ENCODE measurements at regions not wholly inside any gene's neighbourhood (a gene's known extent, or its start where the extent isn't known, plus 50 kb on each side); places are given as distances from the start of the nearest gene placed in this dataset.

DNA sequence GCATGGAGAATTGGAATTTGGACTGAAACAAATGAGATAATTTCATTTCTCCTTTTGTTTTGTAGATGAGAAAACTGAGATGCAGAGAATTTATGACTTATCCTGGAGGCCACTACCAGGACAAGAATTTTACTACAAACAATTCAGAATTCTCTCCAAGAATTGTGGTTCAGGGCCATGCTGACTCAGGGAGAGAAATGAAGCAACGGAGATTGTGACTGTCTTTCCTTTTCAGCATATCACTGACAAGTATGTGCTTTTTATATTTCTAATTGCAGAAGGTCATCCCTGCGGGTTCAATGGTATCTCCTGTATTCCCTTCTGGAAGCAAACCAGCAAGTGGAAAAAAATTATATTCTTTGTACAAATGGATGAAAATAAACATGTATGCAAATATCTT lies 170.8 kb upstream of the MITF start:
- DNase-seq (ENCODE audit: low read depth) = peak; percentile 66

DNA sequence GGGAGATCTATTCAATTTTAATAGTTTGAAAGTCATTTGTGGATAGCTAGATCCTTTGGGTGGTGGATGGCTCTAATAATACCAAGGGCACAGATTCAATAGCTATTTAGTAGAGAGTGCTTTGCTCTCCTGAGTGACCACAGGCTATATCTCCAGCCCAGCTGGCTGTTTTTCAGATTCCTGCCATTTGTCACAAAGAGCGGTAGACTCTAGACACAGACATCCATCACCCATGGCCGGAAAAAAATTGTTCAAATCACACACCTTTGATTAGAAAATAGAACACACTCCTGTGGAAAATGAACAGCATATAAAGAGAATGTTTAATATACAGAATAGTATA lies 171.6 kb upstream of the MITF start:
- no peak for DNase-seq (ENCODE audit: low read depth)

DNA sequence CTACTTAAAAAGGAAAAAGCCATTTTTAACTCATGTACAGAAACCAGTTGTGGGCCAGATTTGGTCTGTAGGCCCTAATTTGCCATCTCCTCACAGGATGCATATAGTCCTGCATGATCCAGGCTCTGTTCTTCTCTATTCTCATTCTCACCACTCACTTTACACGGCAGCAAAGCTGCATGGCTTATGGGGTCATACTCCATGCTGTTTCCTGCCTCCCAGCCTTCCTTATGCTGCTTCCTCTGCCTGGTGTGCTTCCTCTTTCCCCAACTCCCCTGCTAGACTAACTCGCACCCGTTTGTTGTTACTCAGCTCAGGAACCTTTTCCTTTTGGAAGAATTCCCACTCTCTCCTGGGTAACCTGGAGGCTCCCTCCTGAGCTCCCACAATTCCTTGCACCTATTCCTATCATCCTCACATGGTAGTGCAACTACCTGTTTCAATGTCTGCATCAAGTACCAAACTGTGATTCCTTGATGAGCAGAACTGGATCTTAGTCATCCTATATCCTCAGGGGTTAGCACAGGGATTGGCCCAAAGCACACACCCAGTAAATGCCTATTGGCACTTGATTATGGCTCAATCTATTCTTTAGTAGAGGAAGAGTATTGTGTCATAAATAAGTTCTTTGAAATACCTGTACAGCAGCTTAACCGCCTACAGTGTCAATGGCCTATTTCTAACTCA lies 172.1 kb upstream of the MITF start:
- DNase-seq (ENCODE audit: low read depth) = no peak

DNA sequence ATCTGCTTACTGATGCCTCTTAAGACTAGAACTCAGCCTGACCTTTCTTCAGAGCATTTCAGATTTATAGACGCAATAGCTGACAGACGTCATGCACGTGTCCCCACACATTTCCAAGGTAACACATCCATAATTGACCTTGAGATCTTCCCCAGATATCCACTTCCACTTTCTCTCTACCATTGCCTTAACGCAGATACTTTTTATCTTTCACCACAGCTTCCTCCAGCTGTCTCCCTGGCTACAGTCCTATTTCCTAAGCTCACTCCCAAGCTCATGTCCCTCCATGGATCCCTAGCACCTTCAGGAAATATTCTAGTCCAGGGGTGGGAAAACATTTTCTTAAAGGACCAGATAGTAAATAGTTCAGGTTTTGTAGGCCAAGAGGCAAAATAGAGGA lies 173.0 kb upstream of the MITF start:
- no peak for DNase-seq (ENCODE audit: low read depth)

DNA sequence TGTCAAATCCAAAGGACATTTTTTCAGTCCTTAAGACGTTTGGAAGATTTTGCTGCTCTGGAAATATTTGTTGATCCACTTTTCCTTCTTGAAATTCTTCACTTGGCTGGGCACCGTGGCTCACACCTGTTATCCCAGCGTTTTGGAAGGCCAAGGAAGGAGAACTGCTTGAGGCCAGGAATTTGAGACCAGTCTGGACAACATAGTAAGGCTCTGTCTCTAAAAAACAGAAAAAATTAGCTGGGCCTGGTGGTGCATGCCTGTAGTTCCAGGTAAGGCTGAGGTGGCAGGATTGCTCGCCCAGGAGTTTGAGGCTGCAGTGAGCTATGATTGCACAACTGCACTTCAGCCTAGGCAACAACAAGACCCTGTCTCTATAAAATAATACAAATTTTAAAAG lies 173.9 kb upstream of the MITF start:
- no peak for DNase-seq (ENCODE audit: low read depth)

DNA sequence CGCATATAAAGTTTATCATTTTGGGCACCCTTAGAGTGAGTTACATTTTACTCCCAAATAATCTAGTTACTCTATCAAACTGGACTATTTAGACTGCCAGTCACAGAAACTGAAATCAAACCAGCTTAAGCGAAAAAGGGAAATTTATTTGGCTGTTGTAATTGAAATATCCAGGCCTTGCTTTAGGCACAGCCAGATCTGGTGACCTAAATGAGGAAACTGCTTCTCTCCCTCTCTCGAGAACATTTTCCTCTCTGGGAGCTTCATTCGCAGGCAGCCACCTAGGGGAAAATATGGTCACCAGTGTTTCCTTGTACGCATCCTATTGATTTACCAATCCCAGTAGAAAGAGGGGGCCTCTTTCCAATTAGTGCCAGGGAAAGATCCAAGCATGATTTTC lies 175.3 kb upstream of the MITF start:
- DNase-seq (ENCODE audit: low read depth) = no peak

DNA sequence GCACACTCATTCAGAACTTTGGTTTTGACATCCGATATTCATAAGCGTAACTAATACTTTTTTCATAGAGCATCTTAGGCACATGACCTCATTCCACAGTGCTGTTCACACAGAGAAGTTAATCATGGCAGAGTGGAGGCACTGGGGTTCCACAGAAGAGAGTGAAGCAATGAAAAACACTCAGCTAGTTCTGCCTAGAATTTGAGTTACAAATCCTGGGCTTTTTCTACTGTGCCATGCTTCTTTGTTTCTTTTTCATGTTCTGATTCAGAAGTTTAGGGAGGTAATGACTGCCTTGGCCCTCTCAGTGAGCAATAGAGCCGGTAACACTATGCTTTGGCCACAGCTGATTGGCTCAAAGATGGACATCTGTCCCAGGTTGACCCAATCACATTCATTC lies 176.1 kb upstream of the MITF start:
- no peak for DNase-seq (ENCODE audit: low read depth)

DNA sequence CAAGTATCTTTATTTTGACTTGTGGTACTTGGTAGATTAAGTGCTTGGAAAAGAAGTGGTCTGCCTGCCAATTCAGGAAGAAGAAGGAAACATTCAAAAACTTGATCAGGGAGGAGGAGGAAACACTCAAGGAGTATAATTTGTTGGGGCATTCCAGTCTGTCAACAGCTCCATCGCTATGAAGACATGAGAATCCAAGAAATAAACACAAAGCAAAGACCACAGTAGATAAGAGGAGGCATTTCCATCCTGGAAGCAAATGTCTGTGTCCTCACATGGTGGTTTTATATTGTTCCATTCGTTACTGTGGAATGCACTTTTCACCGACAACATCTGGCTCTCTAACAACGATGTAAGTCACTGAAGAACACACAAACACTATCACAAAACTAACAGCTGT lies 176.1 kb upstream of the FRMD4B start:
- no peak for DNase-seq (ENCODE audit: low read depth)

DNA sequence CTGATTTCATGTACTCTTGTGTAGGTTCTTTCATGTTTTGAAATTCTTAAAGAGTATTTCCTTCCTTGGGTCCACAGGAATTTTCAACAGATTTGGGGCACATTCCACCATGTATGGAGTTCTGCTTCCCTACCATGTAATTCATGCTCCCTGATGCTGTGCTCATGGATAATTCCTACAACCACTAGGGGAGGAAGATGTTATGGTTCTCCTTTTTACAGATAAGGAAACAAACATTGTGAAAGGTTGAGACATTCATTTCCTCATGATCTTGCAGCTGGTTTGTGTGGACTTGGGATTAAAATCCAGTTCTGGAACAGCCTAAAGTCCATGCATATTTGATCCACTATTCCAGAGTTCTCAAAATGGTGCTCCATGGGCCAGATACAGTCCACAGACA lies 174.9 kb upstream of the FRMD4B start:
- DNase-seq (ENCODE audit: low read depth) = no peak

DNA sequence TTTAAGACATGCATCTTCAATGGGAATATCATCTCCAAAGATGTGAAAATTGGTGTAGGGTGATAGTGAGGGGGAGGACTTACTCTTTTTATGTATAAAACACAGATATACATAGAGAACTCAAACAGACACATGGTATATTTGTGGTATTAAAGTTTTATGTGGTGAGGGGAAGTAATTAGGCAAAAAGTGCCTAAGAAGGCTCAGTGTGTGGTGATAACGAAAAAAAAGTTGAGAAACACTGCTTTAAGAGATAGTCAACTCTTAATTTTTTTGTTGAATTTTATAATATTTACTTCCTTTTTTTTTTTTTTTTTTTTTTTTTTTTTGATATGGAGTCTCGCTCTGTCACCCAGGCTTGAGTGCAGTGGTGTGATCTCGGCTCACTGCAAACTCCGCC lies 174.2 kb upstream of the FRMD4B start:
- no peak for DNase-seq (ENCODE audit: low read depth)

DNA sequence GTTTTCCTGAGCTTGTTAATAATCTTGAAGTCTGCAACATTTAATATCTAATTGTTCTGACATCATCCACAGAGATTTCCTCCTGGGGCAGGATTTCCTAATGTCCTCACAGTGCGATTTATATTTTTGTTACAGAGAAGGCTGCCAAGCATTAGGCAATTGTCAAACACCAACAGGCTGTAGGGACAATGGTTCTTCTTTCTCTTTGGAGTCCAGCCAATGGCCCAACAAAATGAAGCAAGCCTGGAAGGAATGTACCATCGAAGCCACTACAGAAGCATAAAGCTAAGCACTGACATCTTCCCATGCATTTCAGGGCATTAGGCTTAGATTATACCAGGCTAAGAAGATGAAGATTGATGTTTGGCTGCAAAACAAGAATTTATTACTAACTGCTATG lies 173.0 kb upstream of the FRMD4B start:
- peak; percentile 32 for DNase-seq (ENCODE audit: low read depth)

DNA sequence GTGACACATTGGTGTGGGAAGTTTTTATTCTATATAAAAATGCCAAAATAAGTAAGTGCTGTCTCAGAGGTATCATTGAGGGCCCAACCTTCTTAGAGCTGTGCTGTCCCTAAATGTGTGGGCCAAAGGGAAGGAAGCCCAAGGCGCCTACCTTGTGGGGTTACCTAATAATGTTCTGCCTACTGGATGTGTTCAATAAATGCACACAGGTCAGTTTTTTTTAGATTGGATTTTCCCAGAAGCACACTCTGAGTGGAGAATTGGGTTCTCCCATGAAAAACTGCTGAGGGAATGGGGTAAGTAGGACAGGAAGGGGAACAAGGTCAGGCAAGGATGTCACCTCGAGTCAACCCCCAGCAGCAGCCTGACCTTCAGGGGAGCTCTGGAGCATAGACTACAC lies 168.7 kb upstream of the FRMD4B start:
- DNase-seq (ENCODE audit: low read depth) = no peak

DNA sequence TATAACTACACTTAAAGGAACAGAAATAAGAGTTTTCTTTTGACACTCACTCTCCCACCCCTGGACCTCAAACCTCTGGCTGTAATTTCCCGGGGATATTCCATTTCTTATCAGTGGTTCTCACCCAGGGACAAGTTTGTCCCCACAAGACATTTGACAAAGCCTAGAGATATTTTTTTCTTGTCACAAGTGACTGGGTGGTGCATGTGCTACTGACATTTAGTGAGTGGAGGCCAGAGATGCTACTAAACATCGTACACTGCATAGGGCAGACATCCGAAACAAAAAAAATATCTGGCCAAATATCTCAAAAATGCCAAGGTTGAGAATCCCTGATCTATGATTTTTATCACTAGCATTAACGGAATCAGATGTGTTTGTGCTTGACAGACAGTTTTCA lies 168.0 kb upstream of the FRMD4B start:
- no peak for DNase-seq (ENCODE audit: low read depth)

DNA sequence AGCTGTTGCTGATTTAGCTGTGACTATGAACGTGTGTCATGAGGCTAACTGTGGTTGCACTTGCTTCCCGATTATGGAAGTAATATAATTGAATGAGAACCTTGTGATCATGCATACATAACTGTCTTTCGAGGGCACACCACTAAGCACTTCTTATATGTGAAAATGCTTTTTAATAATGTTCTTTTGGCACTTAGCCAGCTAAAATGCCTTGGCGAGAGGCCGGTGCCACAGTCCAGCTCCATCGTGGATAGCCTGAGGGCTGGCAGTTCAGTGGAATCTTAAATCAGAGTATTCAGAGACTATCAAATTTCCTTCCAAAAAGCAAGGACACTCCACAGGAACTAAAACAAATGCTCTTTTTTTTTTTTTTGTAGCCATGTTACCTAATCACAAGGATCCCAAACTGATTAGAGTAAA lies 161.6 kb upstream of the FRMD4B start:
- DNase-seq (ENCODE audit: low read depth) = no peak

DNA sequence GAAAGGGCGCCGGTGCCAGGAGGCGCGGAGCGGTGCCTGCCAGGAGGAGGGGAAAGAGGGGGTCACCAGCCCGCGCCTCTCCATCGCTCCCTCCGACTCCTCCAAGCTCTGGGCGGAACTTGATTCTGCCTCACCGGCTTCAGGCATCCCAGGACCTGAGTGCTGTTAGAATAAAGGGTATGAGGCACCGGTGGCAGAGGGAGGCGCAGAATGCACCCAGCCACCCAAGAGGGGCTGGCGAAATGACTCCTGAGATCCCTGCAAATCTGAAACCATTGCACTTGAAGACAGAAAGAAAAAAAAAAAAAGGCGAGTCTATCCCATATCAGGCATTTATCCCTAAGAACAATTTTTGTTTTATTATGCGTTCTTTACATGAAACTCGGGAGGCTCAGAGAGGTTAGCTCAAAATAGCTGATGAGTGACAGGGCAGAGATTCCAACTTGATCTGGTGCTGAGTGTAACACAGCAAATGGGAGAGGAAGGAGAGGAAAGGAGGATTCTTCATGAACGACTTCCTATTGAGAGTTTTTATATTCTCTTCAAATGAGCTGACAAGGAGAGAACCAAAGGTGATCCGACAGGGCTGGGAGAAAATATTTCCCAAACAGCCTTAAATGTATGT lies 157.0 kb upstream of the FRMD4B start:
- no peak for DNase-seq (ENCODE audit: low read depth)

DNA sequence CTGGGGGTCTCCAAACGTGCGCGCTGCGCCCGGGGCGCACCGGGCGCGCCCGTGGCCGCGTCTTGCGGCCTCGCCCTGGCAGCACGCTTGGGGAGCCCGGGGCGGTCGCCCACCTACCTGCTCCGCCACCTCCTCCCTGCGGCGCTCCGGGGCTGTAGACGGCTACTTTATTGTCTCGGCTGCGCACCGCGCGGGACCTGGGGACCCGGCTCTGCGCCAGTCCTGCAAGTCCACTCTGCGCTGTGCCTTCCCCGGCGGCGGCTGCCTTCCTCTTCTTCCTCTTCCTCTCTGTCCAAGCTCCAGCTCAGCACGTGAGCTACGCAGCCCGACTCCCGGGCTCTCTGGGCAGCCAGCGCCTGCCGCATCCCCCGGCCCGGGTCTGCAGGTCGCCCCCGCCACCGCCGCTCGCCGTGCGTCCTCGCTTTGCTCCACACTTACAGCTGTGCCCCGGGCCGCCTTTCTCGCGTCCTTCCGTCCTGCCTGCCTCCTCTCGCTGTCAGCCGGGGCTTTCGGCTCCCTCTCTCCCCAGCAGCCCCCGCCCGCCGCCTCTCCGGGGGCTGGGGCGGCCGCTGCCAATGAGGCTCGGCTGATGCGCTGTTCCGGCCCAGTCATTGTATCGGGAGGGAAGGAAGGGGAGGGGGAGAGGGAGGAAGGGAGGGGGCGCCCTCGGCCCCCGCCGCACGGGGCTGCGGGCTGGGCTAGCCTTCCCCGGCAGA lies 156.4 kb upstream of the FRMD4B start:
- no peak for DNase-seq (ENCODE audit: low read depth)

DNA sequence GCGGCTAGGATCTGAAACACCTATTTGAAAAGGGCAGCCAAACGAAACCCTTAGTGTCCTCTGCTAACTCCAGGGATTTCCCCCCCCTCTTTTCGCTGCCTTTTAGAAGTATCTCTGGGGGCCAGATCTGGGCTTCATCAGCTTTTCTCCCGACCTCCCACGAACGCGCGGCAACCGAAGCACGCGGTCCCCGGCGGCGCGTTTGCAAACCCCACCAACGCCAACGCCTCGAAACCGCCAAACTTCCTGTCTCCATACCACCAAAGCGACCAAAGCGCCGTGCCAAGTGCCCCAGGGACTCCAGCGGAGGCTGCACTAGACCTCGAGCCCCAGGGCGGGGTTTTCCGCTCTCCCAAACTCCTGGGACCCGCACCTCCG lies 155.8 kb upstream of the FRMD4B start:
- DNase-seq (ENCODE audit: low read depth) = no peak

DNA sequence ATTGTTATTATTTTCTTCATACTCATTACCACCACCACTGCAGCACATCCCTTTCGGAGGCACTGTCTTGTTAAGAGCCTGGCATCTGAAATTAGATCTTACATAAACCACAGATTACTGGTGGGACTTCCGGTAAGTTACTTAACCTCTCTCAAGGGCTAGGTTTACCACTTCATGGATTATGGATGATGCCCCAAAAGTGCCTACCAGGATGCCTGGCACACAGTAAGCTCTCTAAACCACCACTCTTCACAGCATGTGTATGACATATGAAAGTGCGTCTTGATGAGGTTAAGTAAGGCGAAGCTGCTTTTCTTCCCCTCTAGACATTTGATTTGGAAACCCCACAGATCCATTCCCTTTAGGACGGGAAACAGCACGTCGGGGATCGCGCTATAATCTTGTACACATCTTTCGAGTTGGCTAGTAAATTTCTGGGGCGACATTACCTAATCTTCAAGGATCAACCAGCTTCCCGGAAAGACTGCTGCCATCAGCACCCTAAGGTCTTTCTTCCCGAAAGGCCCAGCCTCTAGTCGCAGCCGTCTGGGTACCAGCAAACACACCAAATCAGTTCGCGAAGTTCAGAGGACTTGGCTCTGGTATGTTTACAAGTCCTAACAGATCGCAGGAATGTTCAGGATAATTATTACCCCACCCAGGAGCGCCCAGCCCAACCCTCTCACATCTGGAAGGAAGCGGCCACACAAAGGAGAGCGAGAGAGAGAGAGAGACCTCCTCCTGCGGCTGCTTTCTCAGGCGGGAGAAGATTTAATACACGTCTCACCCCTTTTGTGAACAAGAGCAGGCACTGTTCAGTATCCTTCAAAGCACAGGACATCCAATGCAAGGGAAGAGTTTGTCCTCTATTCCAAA lies 155.1 kb upstream of the FRMD4B start:
- DNase-seq (ENCODE audit: low read depth) = no peak

DNA sequence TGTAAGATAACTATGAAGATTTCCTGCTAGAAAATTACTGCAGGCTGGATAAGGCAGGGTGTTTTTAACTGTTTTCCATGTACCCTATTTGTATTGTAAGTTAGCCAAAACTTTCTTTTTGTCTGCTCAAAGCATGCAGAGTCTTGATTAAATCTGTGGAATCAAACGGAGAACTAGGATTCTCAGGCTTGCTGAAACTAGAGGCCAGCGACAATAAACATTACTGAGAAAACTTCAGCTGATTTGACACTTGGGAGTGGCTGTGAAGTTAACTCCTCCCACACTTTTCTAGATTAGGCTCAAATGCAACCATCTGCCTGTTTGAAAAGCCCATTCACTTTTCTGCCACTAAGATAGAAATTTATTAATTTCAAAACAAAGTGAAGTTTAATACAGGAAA lies 153.2 kb upstream of the FRMD4B start:
- no peak for DNase-seq (ENCODE audit: low read depth)

DNA sequence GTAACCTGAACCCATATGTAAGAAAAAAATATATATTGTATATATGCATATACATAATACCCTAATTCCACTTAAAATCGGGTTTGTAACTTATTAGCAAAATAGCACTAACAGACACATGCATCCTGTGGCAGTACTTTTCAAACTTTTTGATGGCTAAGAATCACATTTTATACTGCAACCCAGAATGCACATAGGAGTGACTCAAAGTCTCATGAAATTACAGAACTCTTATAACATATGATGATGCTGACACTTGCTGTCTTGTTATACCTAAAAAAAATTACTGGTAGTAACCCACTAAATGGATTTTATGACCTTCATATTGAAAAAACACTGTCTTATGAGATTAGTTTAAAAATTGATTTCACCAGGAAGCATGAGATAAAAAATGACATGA lies 152.4 kb upstream of the FRMD4B start:
- no peak for DNase-seq (ENCODE audit: low read depth)

DNA sequence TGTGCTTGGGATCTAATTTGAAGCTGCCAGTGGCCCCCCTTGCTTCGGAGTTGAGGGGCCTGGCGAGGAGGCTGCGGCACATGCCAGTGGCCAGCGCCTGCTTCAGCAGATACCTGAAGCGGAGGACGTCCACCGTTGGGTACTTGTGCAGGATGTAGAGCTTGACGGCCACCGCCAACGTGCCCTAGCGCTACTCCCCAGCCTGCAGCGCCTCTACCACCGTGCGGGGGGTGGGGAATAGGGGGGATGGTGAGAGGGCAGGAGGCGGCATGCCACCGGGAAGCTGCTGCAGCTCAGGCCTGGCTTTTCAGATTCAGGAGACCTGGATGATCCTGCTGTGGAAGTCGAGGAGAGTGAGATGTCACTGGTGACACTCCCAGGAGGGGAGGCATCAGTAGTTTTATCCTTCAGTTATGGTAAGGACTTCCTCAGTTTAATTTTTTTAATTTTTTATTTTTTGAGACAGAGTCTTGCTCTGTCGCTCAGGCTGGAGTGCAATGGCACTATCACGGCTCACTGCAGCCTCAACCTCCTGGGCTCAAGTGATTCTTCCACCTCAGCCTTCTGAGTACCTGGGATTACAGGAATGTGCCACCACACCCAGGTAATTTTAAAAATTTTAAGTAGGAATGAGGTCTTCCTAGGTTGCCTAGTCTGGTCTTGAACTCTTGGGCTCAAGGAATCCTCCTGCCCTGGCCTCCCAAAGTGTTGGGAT lies 150.6 kb upstream of the FRMD4B start:
- DNase-seq (ENCODE audit: low read depth) = no peak

DNA sequence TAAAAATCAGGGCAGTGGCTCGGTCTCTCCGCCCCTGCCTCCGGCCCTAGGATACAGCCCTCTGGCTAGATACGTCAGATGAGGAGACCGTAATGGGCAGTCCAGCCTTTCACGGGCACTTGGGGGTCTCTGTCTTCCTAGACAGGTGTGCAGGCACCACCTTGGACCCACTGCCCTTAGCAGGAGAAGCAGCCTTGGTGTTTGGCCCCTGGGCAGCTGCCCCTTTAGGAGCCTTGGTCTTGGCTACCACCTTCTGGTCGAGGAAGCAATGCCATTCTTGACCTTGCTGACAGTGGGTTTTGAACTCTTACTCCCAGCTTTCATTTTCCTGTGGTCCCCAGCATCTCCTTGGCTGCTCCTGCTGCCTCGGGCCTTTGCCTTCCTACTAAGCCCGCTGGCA lies 149.7 kb upstream of the FRMD4B start:
- DNase-seq (ENCODE audit: low read depth) = no peak

Data from EH (cell line).